Inflammatory macrophage treated with lipopolysaccharide for 1 hour (primary cell): ENCODE measurements at regions not wholly inside any gene's neighbourhood (a gene's known extent, or its start where the extent isn't known, plus 50 kb on each side); places are given as distances from the start of the nearest gene placed in this dataset.
"Not testable (repeated sequence)": the region's sequence is repeated elsewhere in the genome, so short reads cannot be mapped to it uniquely, and the experiment has no call there.

Experiments used
- DNase-seq, 2 donors: peaks; one replicate each; pipeline ENCODE4 v3.0.0-alpha.2; 2020 to 2022

- no peak for DNase-seq
These were observed 288.6 kb downstream of the NEBL start for GRCh38 chr10:20608503-20608902.

- DNase-seq: no peak
These were observed 290.1 kb downstream of the NEBL start for GRCh38 chr10:20606985-20607384.

GRCh38 chr10:20601941-20602461, 295.1 kb downstream of the NEBL start:
- no peak for DNase-seq

- no peak for DNase-seq
These were observed 298.5 kb downstream of the NEBL start for GRCh38 chr10:20598590-20598989.

GRCh38 chr10:20596911-20597310, 300.2 kb downstream of the NEBL start:
- DNase-seq: no peak

GRCh38 chr10:20596065-20596755, 300.9 kb downstream of the NEBL start:
- DNase-seq: no peak

- DNase-seq: no peak
These were observed 303.5 kb downstream of the NEBL start for GRCh38 chr10:20593649-20594048.

- DNase-seq: no peak
These were observed 315.1 kb downstream of the NEBL start for GRCh38 chr10:20582041-20582440.

GRCh38 chr10:20573924-20574323, 323.2 kb downstream of the NEBL start:
- no peak for DNase-seq

- not testable (repeated sequence) for DNase-seq
These were observed 341.1 kb downstream of the NEBL start for GRCh38 chr10:20555990-20556389.

- DNase-seq: peak; percentile 6
These were observed 344.7 kb downstream of the NEBL start for GRCh38 chr10:20552382-20552781.

GRCh38 chr10:20551761-20552160, 345.4 kb downstream of the NEBL start:
- no peak for DNase-seq

- DNase-seq: no peak
These were observed 360.9 kb downstream of the NEBL start for GRCh38 chr10:20535897-20536881.

GRCh38 chr10:20531241-20531883, 365.7 kb downstream of the NEBL start:
- not testable (repeated sequence) for DNase-seq

- no peak for DNase-seq
These were observed 375.9 kb downstream of the NEBL start for GRCh38 chr10:20521186-20521585.

- DNase-seq: no peak
These were observed 381.5 kb downstream of the NEBL start for GRCh38 chr10:20515654-20516053.

GRCh38 chr10:20512631-20513030, 384.5 kb downstream of the NEBL start:
- no peak for DNase-seq

GRCh38 chr10:20508921-20509320, 388.2 kb downstream of the NEBL start:
- no peak for DNase-seq

GRCh38 chr10:20502903-20503585, 394.1 kb downstream of the NEBL start:
- no peak for DNase-seq

GRCh38 chr10:20494474-20494873, 402.6 kb downstream of the NEBL start:
- peak in 1 of 2 donors; percentile 10 for DNase-seq

- DNase-seq: no peak
These were observed 404.7 kb downstream of the NEBL start for GRCh38 chr10:20492447-20492846.

- DNase-seq: no peak
These were observed 407.1 kb downstream of the NEBL start for GRCh38 chr10:20489961-20490360.

- no peak for DNase-seq
These were observed 410.3 kb downstream of the NEBL start for GRCh38 chr10:20486791-20487190.
